Adrenal gland (tissue), 9 donors: ENCODE measurements at regions not wholly inside any gene's neighbourhood (a gene's known extent, or its start where the extent isn't known, plus 50 kb on each side); places are given as distances from the start of the nearest gene placed in this dataset.

Source experiments
- DNase-seq, 7 donors: peaks; one replicate each; pipeline ENCODE4 v3.0.0-alpha.2; 2019 to 2020
- H3K27ac ChIP-seq, 5 donors: fragments of 200-600 bp; sonication (generic) in 4 of 5; 1 replicate in 3 of 5; 2 replicates in 2 of 5; pipeline versions ENCODE4 v1.5.1 to v1.8.0; 2016 to 2020; ENCODE audit warnings: mild to moderate bottlenecking in 1 of 5
- H3K27me3 ChIP-seq: fragments of 200-600 bp; 2 replicates; pipeline ENCODE4 v1.8.0; 2021
- H3K36me3 ChIP-seq, 2 donors: fragments of 200-600 bp; replicated peaks in 1 of 2; 1 replicate in 1 of 2; 2 replicates in 1 of 2; pipeline versions ENCODE4 v1.5.1 to v1.8.0; 2018 to 2022
- H3K4me1 ChIP-seq, 2 donors: fragments of 200-600 bp; replicated peaks in 1 of 2; 1 replicate in 1 of 2; 2 replicates in 1 of 2; pipeline versions ENCODE4 v1.5.1 to v1.8.0; 2018 to 2021
- H3K4me3 ChIP-seq, 4 donors: fragments of 200-600 bp; sonication (generic) in 3 of 4; one replicate each; pipeline ENCODE4 v1.5.1; 2016 to 2018
- H3K9me3 ChIP-seq, 3 donors: fragments of 200-600 bp; sonication (generic) in 1 of 3; replicated peaks in 1 of 3; 1 replicate in 2 of 3; 2 replicates in 1 of 3; pipeline versions ENCODE4 v1.5.1 to v1.8.0; 2016 to 2021
- CTCF ChIP-seq, 6 experiments: fragments of 450-650 bp in 4 of 6; fragments of 200-600 bp in 2 of 6; sonication (generic) in 1 of 6; IDR thresholded peaks; 1 replicate in 5 of 6; 2 replicates in 1 of 6; pipeline versions ENCODE4 v1.5.1 to v1.8.0; 2016 to 2021; ENCODE audit warnings: antibody characterized with exemption in 6 of 6, mild to moderate bottlenecking in 2 of 6, moderate library complexity in 1 of 6
- POLR2A ChIP-seq, 2 donors: fragments of 450-650 bp; IDR thresholded peaks; one replicate each; pipeline ENCODE4 v1.6.1; 2017; ENCODE audit warnings: antibody characterized with exemption in 2 of 2, mild to moderate bottlenecking in 2 of 2, moderate library complexity in 1 of 2
- WGBS, 4 donors: extraction: QIAGEN DNeasy Blood & Tissue Kit in 2 of 4; methylation state at CpG; one replicate each; pipeline versions ENCODE4 v1.1.5 to v1.1.7; 2013 to 2017; 5-methylcytosine and 5-hydroxymethylcytosine counted together
- intact Hi-C, 2 donors: fragments of 100-400 bp; cut with DNase I; formaldehyde crosslinking; loops; one replicate each; pipeline versions ENCODE4 v1.14.1 to v1.15.0; 2022 to 2023
- donor health status: healthy with polysubstance abuse.
- donor health status: Bipolar disorder and iron deficiency.
- donor health status: DM: yes; HTN: yes; CAD: no.
- donor health status: DM: no; HTN: no; CAD: no.
- donor health status: DM: no; HTN: no; CAD: no.

GRCh38 chr12:46082490-46083200 lies 92.3 kb upstream of the SCAF11 start:
- intact Hi-C loops, result no loop called here
- H3K4me3 ChIP-seq, result no peak overlapping the region
- 100% methylated on average over 1 of the region's 1 CpG for WGBS, 4 donors

GRCh38 chr12:46073321-46073720 lies 82.9 kb upstream of the SCAF11 start:
- Histone ChIP-seq H3K27me3 (no peaks in the 10 kb centered on the region), H3K9me3 (no peaks in the 10 kb centered on the region), H3K27ac (no peak overlapping the region), H3K4me3 (no peak overlapping the region), H3K4me1 (no peaks in the 10 kb centered on the region), H3K36me3 (no peaks in the 10 kb centered on the region)
- WGBS, 4 donors, result 80 to 87% (median 85%) methylated on average over 4 of the region's 4 CpGs
- no peak for DNase-seq
- intact Hi-C loops, result no loop called here
- TF ChIP-seq POLR2A (IDR thresholded peaks at IDR 0.05), result no peak

More at GRCh38 chr12:46082490-46083200, 92.3 kb upstream of the SCAF11 start:
- DNase-seq, result no peak
- H3K9me3 ChIP-seq, result peaks cover 0 to 6% (median 0%) of the 10 kb centered on the region in 3 donors
- TF ChIP-seq CTCF (IDR thresholded peaks at IDR 0.05), result no peak
- no peak for TF ChIP-seq POLR2A (IDR thresholded peaks at IDR 0.05)
- no peak overlapping the region for H3K27ac ChIP-seq
- no peaks in the 10 kb centered on the region for H3K36me3 ChIP-seq
- no peaks in the 10 kb centered on the region for H3K4me1 ChIP-seq
- peaks cover 7% of the 10 kb centered on the region for H3K27me3 ChIP-seq

- Histone ChIP-seq H3K4me1 (no peaks in the 10 kb centered on the region), H3K9me3 (no peaks in the 10 kb centered on the region), H3K36me3 (no peaks in the 10 kb centered on the region), H3K4me3 (no peak overlapping the region), H3K27me3 (no peaks in the 10 kb centered on the region), H3K27ac (no peak overlapping the region)
- 34 to 37% (median 36%) methylated on average over 8 of the region's 8 CpGs for WGBS, 4 donors
- intact Hi-C loops, result no loop called here
- DNase-seq, result peak; percentile 60 to 86 (median 83)
- TF ChIP-seq POLR2A (IDR thresholded peaks at IDR 0.05) (no peak), CTCF (IDR thresholded peaks at IDR 0.05) (peak; percentile 83 to 97 (median 94))
Measured at GRCh38 chr12:46071769-46072624, 81.6 kb upstream of the SCAF11 start.

- no peak overlapping the region for H3K4me3 ChIP-seq
- intact Hi-C loops, result no loop called here
- H3K9me3 ChIP-seq, result no peaks in the 10 kb centered on the region
- TF ChIP-seq POLR2A (IDR thresholded peaks at IDR 0.05) (no peak), CTCF (IDR thresholded peaks at IDR 0.05) (no peak)
- H3K4me1 ChIP-seq, result no peaks in the 10 kb centered on the region
- WGBS, 4 donors, result 67 to 88% (median 84%) methylated on average over 3 to 5 of the region's 5 CpGs
- H3K27ac ChIP-seq, result no peak overlapping the region
- H3K27me3 ChIP-seq, result no peaks in the 10 kb centered on the region
- no peak for DNase-seq
- H3K36me3 ChIP-seq, result no peaks in the 10 kb centered on the region
Measured at GRCh38 chr12:46071335-46071734, 81.0 kb upstream of the SCAF11 start.
